ENCODE measurements at regions not wholly inside any gene's neighbourhood (a gene's known extent, or its start where the extent isn't known, plus 50 kb on each side); places are given as distances from the start of the nearest gene placed in this dataset.

DNA sequence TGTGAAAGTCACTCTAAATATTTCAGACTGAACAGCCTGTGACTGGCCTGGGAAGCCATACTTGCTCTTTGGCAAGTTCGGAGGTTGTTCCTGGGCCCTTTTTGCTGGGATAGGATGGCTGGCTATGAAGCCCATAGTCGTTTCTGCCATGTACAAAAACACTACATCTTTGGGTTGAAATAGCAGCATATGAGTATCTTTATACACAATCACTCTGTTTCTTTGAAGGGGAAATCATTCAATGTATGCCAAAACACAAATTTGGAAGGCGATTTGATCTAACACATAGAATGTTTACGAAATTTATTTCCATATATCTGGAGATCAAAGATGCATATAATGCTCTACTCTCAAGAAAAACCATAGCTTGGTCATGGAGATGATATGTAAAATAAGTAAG lies 192.9 kb downstream of the SQOR start:
- TF ChIP-seq, protein P1, sequence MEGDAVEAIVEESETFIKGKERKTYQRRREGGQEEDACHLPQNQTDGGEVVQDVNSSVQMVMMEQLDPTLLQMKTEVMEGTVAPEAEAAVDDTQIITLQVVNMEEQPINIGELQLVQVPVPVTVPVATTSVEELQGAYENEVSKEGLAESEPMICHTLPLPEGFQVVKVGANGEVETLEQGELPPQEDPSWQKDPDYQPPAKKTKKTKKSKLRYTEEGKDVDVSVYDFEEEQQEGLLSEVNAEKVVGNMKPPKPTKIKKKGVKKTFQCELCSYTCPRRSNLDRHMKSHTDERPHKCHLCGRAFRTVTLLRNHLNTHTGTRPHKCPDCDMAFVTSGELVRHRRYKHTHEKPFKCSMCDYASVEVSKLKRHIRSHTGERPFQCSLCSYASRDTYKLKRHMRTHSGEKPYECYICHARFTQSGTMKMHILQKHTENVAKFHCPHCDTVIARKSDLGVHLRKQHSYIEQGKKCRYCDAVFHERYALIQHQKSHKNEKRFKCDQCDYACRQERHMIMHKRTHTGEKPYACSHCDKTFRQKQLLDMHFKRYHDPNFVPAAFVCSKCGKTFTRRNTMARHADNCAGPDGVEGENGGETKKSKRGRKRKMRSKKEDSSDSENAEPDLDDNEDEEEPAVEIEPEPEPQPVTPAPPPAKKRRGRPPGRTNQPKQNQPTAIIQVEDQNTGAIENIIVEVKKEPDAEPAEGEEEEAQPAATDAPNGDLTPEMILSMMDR (conservative IDR thresholded peaks at IDR 0.05; ENCODE audit: low read depth, low read length), result no peak
- no peak for TF ChIP-seq EZH2 (IDR thresholded peaks at IDR 0.05; ENCODE audit: borderline replicate concordance, low read depth, low read length, poor library complexity, severe bottlenecking)
